ENCODE measurements at regions not wholly inside any gene's neighbourhood (a gene's known extent, or its start where the extent isn't known, plus 50 kb on each side); places are given as distances from the start of the nearest gene placed in this dataset.

GRCh38 chr4:188573104-188573503 lies 433.9 kb downstream of the TRIML1 start:
- no peak for ATAC-seq

GRCh38 chr4:188578657-188579056 lies 439.4 kb downstream of the TRIML1 start:
- ATAC-seq: no peak

- no peak for ATAC-seq
These were observed 456.8 kb downstream of the TRIML1 start for GRCh38 chr4:188596021-188596420.

GRCh38 chr4:188603646-188604045 lies 464.4 kb downstream of the TRIML1 start:
- ATAC-seq: no peak

GRCh38 chr4:188606635-188607034 lies 467.4 kb downstream of the TRIML1 start:
- ATAC-seq: no peak

- no peak for ATAC-seq
These were observed 471.9 kb downstream of the TRIML1 start for GRCh38 chr4:188611143-188611542.

GRCh38 chr4:188612659-188613058 lies 473.4 kb downstream of the TRIML1 start:
- ATAC-seq: no peak

- no peak for ATAC-seq
These were observed 474.7 kb downstream of the TRIML1 start for GRCh38 chr4:188613976-188614375.

GRCh38 chr4:188619456-188620149 lies 480.4 kb downstream of the TRIML1 start:
- ATAC-seq: no peak

- ATAC-seq: no peak
These were observed 481.4 kb downstream of the TRIML1 start for GRCh38 chr4:188620608-188621007.

GRCh38 chr4:188623314-188623854 lies 484.1 kb downstream of the TRIML1 start:
- no peak for ATAC-seq

- ATAC-seq: no peak
These were observed 485.1 kb downstream of the TRIML1 start for GRCh38 chr4:188624370-188624769.

- ATAC-seq: no peak
These were observed 488.7 kb downstream of the TRIML1 start for GRCh38 chr4:188627892-188628291.

GRCh38 chr4:188639479-188640100 lies 500.3 kb downstream of the TRIML1 start:
- no peak for ATAC-seq

- no peak for ATAC-seq
These were observed 508.7 kb downstream of the TRIML1 start for GRCh38 chr4:188647820-188648370.

- no peak for ATAC-seq
These were observed 510.4 kb downstream of the TRIML1 start for GRCh38 chr4:188649635-188650034.

GRCh38 chr4:188650516-188650915 lies 511.3 kb downstream of the TRIML1 start:
- no peak for ATAC-seq

- no peak for ATAC-seq
These were observed 518.1 kb downstream of the TRIML1 start for GRCh38 chr4:188657365-188657764.

- ATAC-seq: no peak
These were observed 519.8 kb downstream of the TRIML1 start for GRCh38 chr4:188658958-188659522.

GRCh38 chr4:188660796-188661195 lies 521.6 kb downstream of the TRIML1 start:
- ATAC-seq: no peak

- ATAC-seq: no peak
These were observed 522.3 kb downstream of the TRIML1 start for GRCh38 chr4:188661502-188661901.

- ATAC-seq: no peak
These were observed 524.1 kb downstream of the TRIML1 start for GRCh38 chr4:188663369-188663768.

Measured in esophagus mucosa (tissue), 1 donor.